Jurkat, Clone E6-1 (cell line): ENCODE measurements at regions not wholly inside any gene's neighbourhood (a gene's known extent, or its start where the extent isn't known, plus 50 kb on each side); places are given as distances from the start of the nearest gene placed in this dataset.

Experiments
- DNase-seq: peaks from one replicate; pipeline ENCODE4 v3.0.0-alpha.2; 2011; ENCODE audit warnings: low read depth, low spot score
- H3K4me3 ChIP-seq: 2 replicates; pipeline ENCODE4 v1.5.1; 2011; ENCODE audit warnings: mild to moderate bottlenecking, low read length, control low read depth, moderate library complexity

DNA sequence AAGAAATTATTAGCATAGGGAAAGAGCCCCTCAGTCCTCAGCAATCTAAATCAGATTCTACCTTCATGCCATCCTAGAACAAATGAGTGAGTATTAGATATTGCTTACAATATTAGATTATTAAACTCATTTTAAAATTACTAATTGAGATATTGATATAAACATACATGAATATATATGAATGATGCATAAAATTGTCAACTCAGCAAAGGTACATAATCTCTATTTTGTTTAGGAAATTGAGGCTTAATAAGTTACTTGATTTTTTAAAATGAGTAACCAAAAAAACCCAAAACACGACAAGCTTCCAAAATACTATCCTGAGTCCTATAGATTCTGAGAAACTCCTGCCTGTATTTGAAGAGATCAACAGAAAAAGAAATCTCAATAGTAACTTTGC, 297.7 kb upstream of the TMCO5A start:
- no peak overlapping the region for H3K4me3 ChIP-seq
- no peak for DNase-seq

- no peak overlapping the region for H3K4me3 ChIP-seq
- DNase-seq, result no peak
These were observed 296.3 kb upstream of the TMCO5A start for GRCh38 chr15:37638116-37638515.

DNA sequence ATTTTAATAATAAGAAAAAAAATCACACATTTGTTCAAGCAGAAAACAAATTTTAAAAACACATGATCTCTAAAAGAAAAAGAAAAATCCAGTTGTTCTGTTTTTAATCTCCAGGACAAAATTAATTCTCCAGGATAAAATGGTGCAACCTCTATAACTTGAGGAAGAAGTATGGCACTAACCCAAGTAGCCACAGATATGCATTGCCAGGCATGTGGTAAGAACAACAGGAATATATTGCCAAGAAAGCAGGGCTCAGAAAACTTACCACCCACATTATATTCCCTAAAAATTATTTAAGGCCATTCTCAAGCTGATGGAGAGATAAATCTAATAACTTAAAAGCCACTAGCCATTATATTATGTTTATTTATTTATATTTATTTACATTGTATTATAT, 295.7 kb upstream of the TMCO5A start:
- no peak overlapping the region for H3K4me3 ChIP-seq
- no peak for DNase-seq

DNA sequence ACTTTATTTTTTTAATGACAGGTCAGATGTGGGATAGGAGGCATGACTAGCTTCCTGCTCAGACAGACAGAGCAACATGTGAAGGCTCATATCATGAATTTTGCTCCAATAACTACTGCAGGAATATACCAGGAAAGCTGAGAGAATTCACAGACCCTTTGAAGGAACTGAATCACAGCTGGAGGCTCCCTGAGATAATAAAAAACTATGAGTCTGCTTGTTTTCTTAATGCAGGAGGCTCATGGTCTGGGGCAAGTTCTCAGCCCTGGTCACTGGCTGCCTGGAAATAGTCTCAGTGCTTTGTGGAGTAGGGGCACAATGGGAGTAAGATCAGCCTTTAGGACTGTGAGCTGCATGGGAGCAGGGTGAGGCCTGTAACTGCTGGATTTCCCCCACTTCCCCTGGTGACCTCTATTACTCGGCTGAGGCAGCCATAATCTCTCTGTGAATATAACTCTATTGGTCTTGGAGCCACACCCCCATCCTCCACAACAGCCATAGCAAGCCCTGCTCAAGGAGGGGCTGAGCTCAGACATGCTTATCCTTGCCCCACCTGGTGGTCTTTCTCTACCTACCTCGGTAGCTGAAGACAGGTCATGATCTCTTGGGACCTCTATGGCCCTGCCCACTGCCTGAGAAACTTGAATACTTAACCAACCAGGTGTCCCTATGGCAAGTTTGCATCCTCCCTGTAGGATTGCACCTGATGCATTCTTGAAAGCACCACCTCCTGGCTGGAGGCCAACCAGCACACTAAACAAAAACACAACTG, 281.6 kb upstream of the TMCO5A start:
- DNase-seq, result no peak
- H3K4me3 ChIP-seq, result no peak overlapping the region

- DNase-seq, result no peak
- no peak overlapping the region for H3K4me3 ChIP-seq
These were observed 256.3 kb upstream of the TMCO5A start for GRCh38 chr15:37678124-37678523.

GRCh38 chr15:37679627-37680026, 254.8 kb upstream of the TMCO5A start:
- H3K4me3 ChIP-seq, result no peak overlapping the region
- DNase-seq, result no peak

GRCh38 chr15:37682304-37682703, 252.1 kb upstream of the TMCO5A start:
- no peak overlapping the region for H3K4me3 ChIP-seq
- peak; percentile 29 for DNase-seq

DNA sequence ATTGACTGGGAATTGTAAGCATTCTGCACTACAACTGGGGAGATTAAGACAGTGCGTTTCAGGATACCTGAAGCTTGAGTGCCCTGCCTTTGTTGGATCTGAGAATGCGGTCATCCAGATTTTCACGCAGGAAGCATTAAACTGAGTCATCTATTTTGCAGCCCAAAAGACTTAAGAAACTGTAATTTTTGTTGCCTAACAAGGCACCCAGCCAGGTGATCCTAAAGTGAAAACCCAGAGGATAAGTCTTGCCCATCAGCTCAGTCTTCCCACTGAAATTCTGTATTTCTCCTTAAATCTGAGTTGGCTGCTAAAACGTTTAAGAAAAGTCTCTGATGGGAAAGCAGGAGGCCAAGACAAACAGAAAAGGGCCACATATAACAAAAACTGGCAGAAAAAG, 242.5 kb upstream of the TMCO5A start:
- H3K4me3 ChIP-seq, result no peak overlapping the region
- no peak for DNase-seq

- no peak overlapping the region for H3K4me3 ChIP-seq
- no peak for DNase-seq
These were observed 240.5 kb upstream of the TMCO5A start for GRCh38 chr15:37693926-37694325.

DNA sequence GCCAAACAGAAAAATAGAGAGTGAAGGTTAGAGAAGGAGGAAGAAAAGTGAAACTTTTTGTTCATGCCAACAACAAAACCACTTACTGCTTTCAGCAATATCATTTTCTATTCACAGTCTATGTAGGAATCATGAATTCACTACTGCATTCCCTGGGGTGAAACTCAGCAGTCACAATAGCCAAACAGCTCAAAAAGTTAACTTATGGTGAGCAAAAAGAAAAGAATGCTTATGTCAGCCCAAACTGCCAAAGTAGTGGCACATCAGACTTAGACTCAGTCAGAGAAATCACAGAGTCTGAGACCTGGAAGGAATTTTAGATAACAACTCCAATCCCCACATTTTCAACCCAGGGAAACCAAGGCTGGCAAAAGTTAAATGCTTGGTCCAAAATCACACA, 238.7 kb upstream of the TMCO5A start:
- no peak overlapping the region for H3K4me3 ChIP-seq
- no peak for DNase-seq

DNA sequence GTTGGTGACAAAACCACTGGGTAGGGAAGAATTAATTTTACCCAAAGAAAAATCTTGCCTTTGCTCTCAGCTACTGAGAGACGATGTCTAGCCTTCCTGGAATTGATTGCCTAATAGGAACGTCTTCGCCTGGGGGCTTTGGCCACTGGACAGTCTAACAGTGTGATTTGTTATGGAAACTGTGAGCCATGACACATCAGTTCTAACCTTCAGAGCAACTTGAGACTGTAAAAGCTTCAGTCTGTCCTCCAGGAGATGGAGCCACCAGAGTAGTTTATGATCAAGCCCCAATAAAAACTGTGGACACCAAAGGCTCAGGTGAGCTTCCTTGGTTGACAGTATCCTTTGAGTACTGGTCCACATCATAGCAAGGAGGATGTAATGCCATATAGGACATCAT, 235.8 kb upstream of the TMCO5A start:
- H3K4me3 ChIP-seq, result no peak overlapping the region
- DNase-seq, result no peak

GRCh38 chr15:37701230-37701629, 233.2 kb upstream of the TMCO5A start:
- no peak overlapping the region for H3K4me3 ChIP-seq
- no peak for DNase-seq

DNA sequence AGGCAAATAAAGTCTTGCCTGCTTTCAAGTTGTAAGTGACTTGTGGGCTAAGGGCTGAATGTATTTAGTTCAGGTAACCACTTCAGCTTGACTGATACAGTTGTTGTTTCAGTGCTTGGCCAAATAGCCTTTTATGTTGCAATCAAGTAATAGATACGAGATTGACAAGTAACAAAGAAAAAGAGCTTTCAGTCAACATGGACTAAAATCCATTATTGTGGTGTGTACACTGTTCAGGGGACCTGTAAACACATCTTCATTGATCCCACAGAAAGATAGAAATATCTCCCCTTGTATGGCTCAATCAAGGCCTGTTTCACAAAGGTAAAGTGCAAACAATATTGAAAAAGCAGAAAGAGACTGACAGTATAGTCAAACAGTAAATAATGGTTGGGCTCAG, 224.8 kb upstream of the TMCO5A start:
- no peak for DNase-seq

DNA sequence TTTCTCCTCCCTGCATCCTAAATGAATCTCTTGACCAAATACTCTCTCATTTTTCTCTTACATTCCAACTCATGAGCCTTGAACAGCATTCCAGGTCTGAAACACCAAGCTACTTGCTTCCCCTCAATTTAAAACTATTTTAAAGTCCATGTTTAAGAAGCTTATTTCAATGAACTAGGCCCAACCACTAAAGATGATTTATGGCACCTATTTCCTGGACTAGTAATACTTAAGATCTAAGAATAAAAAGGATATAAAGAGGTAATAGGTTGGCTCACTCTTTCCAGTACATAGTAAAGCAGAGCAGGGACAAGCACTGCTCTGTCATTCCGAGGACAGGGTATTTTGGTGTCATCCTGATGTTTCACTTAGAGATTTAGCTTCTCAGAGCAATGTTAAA, 219.3 kb upstream of the TMCO5A start:
- DNase-seq, result no peak
- no peak overlapping the region for H3K4me3 ChIP-seq

More for the DNA sequence above, 224.8 kb upstream of the TMCO5A start:
- no peak overlapping the region for H3K4me3 ChIP-seq

GRCh38 chr15:37720267-37720666, 214.2 kb upstream of the TMCO5A start:
- no peak for DNase-seq
- no peak overlapping the region for H3K4me3 ChIP-seq

- no peak overlapping the region for H3K4me3 ChIP-seq
- DNase-seq, result no peak
These were observed 203.2 kb upstream of the TMCO5A start for GRCh38 chr15:37731146-37731746.

GRCh38 chr15:37733628-37734027, 200.8 kb upstream of the TMCO5A start:
- no peak for DNase-seq
- no peak overlapping the region for H3K4me3 ChIP-seq

GRCh38 chr15:37740623-37741141, 193.8 kb upstream of the TMCO5A start:
- DNase-seq, result no peak
- no peak overlapping the region for H3K4me3 ChIP-seq

GRCh38 chr15:37743826-37744225, 190.6 kb upstream of the TMCO5A start:
- DNase-seq, result no peak
- H3K4me3 ChIP-seq, result no peak overlapping the region

GRCh38 chr15:37744521-37744920, 189.9 kb upstream of the TMCO5A start:
- no peak for DNase-seq
- no peak overlapping the region for H3K4me3 ChIP-seq

DNA sequence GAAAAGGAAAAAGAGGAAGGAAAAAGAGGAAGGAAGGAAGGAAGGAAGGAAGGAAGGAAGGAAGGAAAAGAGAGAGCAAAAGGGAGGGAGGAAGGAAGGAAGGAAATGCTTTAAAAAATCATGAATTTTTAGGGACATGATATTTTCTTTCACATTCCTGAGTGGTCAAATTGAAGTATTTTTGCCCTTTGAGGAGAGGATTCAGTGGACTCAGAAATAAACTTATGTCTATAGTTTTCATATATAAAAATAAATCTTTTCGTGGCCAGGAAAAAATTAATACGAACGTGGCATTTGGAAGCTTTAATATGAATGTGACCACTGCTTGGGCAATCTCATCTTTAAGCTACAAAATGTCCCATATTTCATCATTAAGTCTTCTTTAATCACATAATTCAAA, 183.0 kb upstream of the TMCO5A start:
- H3K4me3 ChIP-seq, result no peak overlapping the region
- DNase-seq, result no peak
